ENCODE measurements at regions not wholly inside any gene's neighbourhood (a gene's known extent, or its start where the extent isn't known, plus 50 kb on each side); places are given as distances from the start of the nearest gene placed in this dataset.

DNA sequence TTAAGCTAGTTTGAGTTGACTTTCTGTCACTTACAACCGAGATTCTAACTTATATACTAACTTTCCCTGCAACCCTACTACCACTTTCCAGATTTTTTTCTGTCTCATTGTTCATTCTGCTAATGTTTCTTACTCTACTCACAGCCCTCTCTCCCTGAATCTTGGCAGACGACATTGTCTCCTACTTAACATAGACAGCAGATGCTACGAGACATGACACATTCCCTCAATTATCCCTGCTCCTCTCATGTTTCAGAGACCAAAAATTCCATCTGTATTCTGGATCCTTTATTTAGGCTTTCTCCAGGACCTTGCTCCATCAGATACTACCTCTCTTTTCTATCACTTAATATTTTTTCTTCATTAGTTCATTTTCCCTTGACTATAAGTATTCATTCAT lies 379.1 kb upstream of the TEX13C start:
- Histone ChIP-seq H3K27ac (ENCODE audit: control insufficient read depth, insufficient read depth) (no peak overlapping the region), H3K4me1 (ENCODE audit: control insufficient read depth, insufficient read depth, low read length) (no peaks in the 10 kb centered on the region), H3K27me3 (replicated peaks in 1 of 2; ENCODE audit: control insufficient read depth in 2 of 2, insufficient read depth in 2 of 2, low read length in 1 of 2) (no peaks in the 10 kb centered on the region), H3K9me3 (replicated peaks; ENCODE audit: control insufficient read depth, insufficient read depth, low read length) (no peaks in the 10 kb centered on the region), H4K20me1 (ENCODE audit: control insufficient read depth, insufficient read depth) (no peaks in the 10 kb centered on the region), H3K4me3 (no peak overlapping the region), H3K79me2 (ENCODE audit: control insufficient read depth, insufficient read depth, low read length) (no peaks in the 10 kb centered on the region), H3K4me2 (ENCODE audit: control insufficient read depth, insufficient read depth) (no peak overlapping the region), H3K9ac (ENCODE audit: control insufficient read depth, insufficient read depth, low read length) (no peak overlapping the region), H2AFZ (ENCODE audit: control insufficient read depth, low read depth, low read length) (no peak overlapping the region), H3K36me3 (ENCODE audit: control insufficient read depth in 2 of 2, insufficient read depth in 2 of 2, low read length in 1 of 2) (no peaks in the 10 kb centered on the region)
- RAD21 ChIA-PET (ENCODE audit: unreplicated experiment): no interaction called here
- no TSS peak for BruUV-seq (replicated peaks)
- DNase-seq (ENCODE audit: low read depth, low spot score) (no peak), FAIRE-seq (no peak), ATAC-seq (no peak)
- SMC1A ChIA-PET (ENCODE audit: uncharacterized antibody, unreplicated experiment): no interaction called here
- in situ Hi-C loops (cut with MboI): no loop called here
- 8% methylated on average over 3 of the region's 3 CpGs for WGBS (ENCODE audit: insufficient coverage, insufficient replicate concordance, low lambda C conversion rate, missing lambda C conversion rate)
- POLR2A ChIA-PET: no interaction called here
- intact Hi-C loops (cut with micrococcal nuclease; ENCODE audit: unreplicated experiment): no loop called here
- CTCF ChIA-PET: no interaction called here
- TF ChIP-seq MEF2B (IDR thresholded peaks at IDR 0.05; ENCODE audit: partially characterized antibody, poor library complexity, severe bottlenecking): no peak
- no peak for TF ChIP-seq SIN3A (IDR thresholded peaks at IDR 0.05; ENCODE audit: low read depth, low read length)
- TF ChIP-seq CREB1 (IDR thresholded peaks at IDR 0.05; ENCODE audit: low read depth): no peak
- TF ChIP-seq WRNIP1 (IDR thresholded peaks at IDR 0.05; ENCODE audit: borderline replicate concordance, low read depth, low read length): no peak
- no peak for TF ChIP-seq PML (IDR thresholded peaks at IDR 0.05; ENCODE audit: low read length)
- TF ChIP-seq FOS (IDR thresholded peaks at IDR 0.05; ENCODE audit: borderline replicate concordance, extremely low read depth, insufficient read length): no peak

DNA sequence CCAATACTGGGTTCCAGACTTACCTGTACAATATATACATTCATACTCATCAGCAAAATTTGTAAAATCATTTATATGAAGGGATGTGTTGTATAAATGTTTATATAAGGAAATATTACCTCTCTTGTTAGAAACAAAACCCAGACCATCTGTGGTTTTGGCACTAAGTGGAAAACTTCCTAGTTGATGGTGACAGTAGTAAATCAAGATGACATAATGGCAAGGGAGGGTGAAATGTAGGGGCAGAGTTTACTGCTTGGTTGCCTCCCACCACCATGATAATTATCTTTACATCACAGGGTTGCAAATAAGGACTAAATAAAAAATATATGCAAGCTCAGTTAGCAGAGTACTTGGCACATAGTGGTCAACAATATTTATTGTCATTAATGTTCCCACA lies 365.3 kb upstream of the TEX13C start:
- Histone ChIP-seq H3K27ac (ENCODE audit: control insufficient read depth, insufficient read depth) (no peak overlapping the region), H3K9me3 (replicated peaks; ENCODE audit: control insufficient read depth, insufficient read depth, low read length) (no peaks in the 10 kb centered on the region), H3K9ac (ENCODE audit: control insufficient read depth, insufficient read depth, low read length) (no peak overlapping the region), H3K27me3 (replicated peaks in 1 of 2; ENCODE audit: control insufficient read depth in 2 of 2, insufficient read depth in 2 of 2, low read length in 1 of 2) (no peaks in the 10 kb centered on the region), H3K4me3 (no peak overlapping the region), H2AFZ (ENCODE audit: control insufficient read depth, low read depth, low read length) (no peak overlapping the region), H3K79me2 (ENCODE audit: control insufficient read depth, insufficient read depth, low read length) (no peaks in the 10 kb centered on the region), H4K20me1 (ENCODE audit: control insufficient read depth, insufficient read depth) (no peaks in the 10 kb centered on the region), H3K4me1 (ENCODE audit: control insufficient read depth, insufficient read depth, low read length) (no peaks in the 10 kb centered on the region), H3K4me2 (ENCODE audit: control insufficient read depth, insufficient read depth) (no peak overlapping the region), H3K36me3 (ENCODE audit: control insufficient read depth in 2 of 2, insufficient read depth in 2 of 2, low read length in 1 of 2) (no peaks in the 10 kb centered on the region)
- intact Hi-C loops (cut with micrococcal nuclease; ENCODE audit: unreplicated experiment): no loop called here
- ChIA-PET POLR2A (no interaction called here), RAD21 (ENCODE audit: unreplicated experiment) (no interaction called here), SMC1A (ENCODE audit: uncharacterized antibody, unreplicated experiment) (no interaction called here), CTCF (interaction anchor here (0.9 kb wide), 1 partner anchor 9 kb away, joined by 4 read pairs; no protein-coding TSS in a partner anchor)
- TF ChIP-seq RCOR1 (conservative IDR thresholded peaks at IDR 0.05; ENCODE audit: low read depth, low read length) (no peak), CREM (IDR thresholded peaks at IDR 0.05; ENCODE audit: low read depth) (no peak), TCF3 (IDR thresholded peaks at IDR 0.05; ENCODE audit: borderline replicate concordance, insufficient read depth, low read depth, low read length) (no peak), NRF1 (conservative IDR thresholded peaks at IDR 0.05; ENCODE audit: low read depth, low read length) (no peak), WRNIP1 (IDR thresholded peaks at IDR 0.05; ENCODE audit: borderline replicate concordance, low read depth, low read length) (no peak), SUPT20H (IDR thresholded peaks at IDR 0.05; ENCODE audit: borderline replicate concordance, control insufficient read depth, low read depth, low read length) (no peak), MTA3 (IDR thresholded peaks at IDR 0.05; ENCODE audit: borderline replicate concordance, low read length) (no peak), RAD51 (IDR thresholded peaks at IDR 0.05) (no peak), TAF1 (IDR thresholded peaks at IDR 0.05; ENCODE audit: borderline replicate concordance, low read depth, low read length) (no peak)
- TF ChIP-seq, protein P1, sequence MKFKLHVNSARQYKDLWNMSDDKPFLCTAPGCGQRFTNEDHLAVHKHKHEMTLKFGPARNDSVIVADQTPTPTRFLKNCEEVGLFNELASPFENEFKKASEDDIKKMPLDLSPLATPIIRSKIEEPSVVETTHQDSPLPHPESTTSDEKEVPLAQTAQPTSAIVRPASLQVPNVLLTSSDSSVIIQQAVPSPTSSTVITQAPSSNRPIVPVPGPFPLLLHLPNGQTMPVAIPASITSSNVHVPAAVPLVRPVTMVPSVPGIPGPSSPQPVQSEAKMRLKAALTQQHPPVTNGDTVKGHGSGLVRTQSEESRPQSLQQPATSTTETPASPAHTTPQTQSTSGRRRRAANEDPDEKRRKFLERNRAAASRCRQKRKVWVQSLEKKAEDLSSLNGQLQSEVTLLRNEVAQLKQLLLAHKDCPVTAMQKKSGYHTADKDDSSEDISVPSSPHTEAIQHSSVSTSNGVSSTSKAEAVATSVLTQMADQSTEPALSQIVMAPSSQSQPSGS (IDR thresholded peaks at IDR 0.05; ENCODE audit: low read length): no peak
- no TSS peak for BruUV-seq (replicated peaks)
- DNase-seq (ENCODE audit: low read depth, low spot score): no peak
- ATAC-seq: no peak
- no peak for FAIRE-seq
- in situ Hi-C loops (cut with MboI): no loop called here
